ENCODE measurements at regions not wholly inside any gene's neighbourhood (a gene's known extent, or its start where the extent isn't known, plus 50 kb on each side); places are given as distances from the start of the nearest gene placed in this dataset.

DNA sequence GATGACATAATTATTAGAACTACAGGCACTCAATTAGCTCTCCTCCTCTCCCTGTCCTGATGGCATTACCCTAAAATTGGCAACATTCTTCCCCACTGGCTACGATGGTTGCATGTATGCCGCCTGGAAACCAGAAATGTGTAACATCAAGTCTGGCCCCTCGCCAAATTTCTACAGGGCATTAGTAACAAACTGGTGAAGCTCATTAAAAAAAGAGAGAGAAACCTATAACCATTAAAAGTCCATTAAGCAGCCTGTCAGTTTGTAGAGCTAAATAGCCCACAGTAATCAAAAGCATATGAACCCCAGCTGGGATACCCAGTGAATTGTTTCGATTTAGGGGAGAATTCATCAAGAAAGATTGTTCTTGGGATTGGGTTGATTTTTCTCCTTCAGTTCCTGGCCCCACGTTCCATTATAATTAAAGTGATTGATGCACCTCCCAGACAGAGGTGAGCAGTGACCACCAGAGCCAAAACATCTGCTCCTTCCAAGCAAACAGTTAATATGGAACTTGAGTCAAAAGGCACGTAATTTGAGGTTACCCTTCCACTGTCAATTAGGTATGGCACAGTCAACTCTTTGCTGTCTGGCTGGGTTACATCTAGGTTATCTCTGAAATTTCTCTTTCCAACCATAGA lies 208.6 kb downstream of the C1D start:
- Histone ChIP-seq H3K27ac (no peak overlapping the region), H3K9me3 (ENCODE audit: low read depth) (no peaks in the 10 kb centered on the region), H3K4me1 (ENCODE audit: insufficient read depth) (no peaks in the 10 kb centered on the region), H3K4me3 (no peak overlapping the region), H3K4me2 (no peak overlapping the region), H4K20me1 (ENCODE audit: insufficient read depth, poor library complexity, severe bottlenecking) (no peaks in the 10 kb centered on the region), H3K36me3 (replicated peaks; ENCODE audit: insufficient read depth, low read depth) (no peaks in the 10 kb centered on the region), H3K27me3 (no peaks in the 10 kb centered on the region), H3K79me2 (no peaks in the 10 kb centered on the region), H2AFZ (no peak overlapping the region), H3K9me2 (replicated peaks; ENCODE audit: insufficient read depth) (no peaks in the 10 kb centered on the region)
- DNase-seq (ENCODE audit: low spot score) = peak; percentile 20
- TF ChIP-seq EZH2phosphoT487 (IDR thresholded peaks at IDR 0.05; ENCODE audit: low read depth, severe bottlenecking, unreplicated experiment) (no peak), EZH2 (IDR thresholded peaks at IDR 0.05; ENCODE audit: borderline replicate concordance) (no peak)
- TF ChIP-seq, protein P1, sequence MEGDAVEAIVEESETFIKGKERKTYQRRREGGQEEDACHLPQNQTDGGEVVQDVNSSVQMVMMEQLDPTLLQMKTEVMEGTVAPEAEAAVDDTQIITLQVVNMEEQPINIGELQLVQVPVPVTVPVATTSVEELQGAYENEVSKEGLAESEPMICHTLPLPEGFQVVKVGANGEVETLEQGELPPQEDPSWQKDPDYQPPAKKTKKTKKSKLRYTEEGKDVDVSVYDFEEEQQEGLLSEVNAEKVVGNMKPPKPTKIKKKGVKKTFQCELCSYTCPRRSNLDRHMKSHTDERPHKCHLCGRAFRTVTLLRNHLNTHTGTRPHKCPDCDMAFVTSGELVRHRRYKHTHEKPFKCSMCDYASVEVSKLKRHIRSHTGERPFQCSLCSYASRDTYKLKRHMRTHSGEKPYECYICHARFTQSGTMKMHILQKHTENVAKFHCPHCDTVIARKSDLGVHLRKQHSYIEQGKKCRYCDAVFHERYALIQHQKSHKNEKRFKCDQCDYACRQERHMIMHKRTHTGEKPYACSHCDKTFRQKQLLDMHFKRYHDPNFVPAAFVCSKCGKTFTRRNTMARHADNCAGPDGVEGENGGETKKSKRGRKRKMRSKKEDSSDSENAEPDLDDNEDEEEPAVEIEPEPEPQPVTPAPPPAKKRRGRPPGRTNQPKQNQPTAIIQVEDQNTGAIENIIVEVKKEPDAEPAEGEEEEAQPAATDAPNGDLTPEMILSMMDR (IDR thresholded peaks at IDR 0.05; ENCODE audit: poor library complexity) = no peak
- 61% methylated on average over 6 of the region's 6 CpGs for WGBS (ENCODE audit: low lambda C conversion rate, missing lambda C conversion rate)

DNA sequence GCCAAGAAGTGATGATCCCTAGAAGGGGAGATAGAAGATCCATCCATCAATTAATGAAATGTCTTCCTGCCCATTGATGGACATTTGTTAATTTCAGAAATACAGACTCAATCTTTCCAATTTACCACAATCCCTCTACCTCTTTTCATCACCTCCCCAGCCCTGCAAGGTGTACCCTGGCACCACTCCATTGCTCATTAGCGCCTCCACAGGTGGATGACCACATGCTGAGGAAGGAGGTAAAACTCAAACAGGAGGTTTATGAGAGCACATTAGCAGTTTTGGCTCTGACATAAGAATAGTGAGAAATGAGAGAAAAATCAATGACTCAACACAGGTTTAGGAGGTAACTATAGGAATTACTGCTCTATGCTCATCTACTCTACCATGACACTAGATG lies 208.0 kb downstream of the C1D start:
- DNase-seq (ENCODE audit: low spot score) = no peak
- Histone ChIP-seq H3K36me3 (replicated peaks; ENCODE audit: insufficient read depth, low read depth) (no peaks in the 10 kb centered on the region), H4K20me1 (ENCODE audit: insufficient read depth, poor library complexity, severe bottlenecking) (no peaks in the 10 kb centered on the region), H3K4me3 (no peak overlapping the region), H3K27ac (no peak overlapping the region), H3K4me2 (no peak overlapping the region), H3K9me2 (replicated peaks; ENCODE audit: insufficient read depth) (no peaks in the 10 kb centered on the region), H3K27me3 (no peaks in the 10 kb centered on the region), H3K79me2 (no peaks in the 10 kb centered on the region), H3K9me3 (ENCODE audit: low read depth) (no peaks in the 10 kb centered on the region), H3K4me1 (ENCODE audit: insufficient read depth) (no peaks in the 10 kb centered on the region), H2AFZ (no peak overlapping the region)
- no peak for TF ChIP-seq EZH2 (IDR thresholded peaks at IDR 0.05; ENCODE audit: borderline replicate concordance)
- no peak for TF ChIP-seq EZH2phosphoT487 (IDR thresholded peaks at IDR 0.05; ENCODE audit: low read depth, severe bottlenecking, unreplicated experiment)
- TF ChIP-seq, protein P1 (IDR thresholded peaks at IDR 0.05; ENCODE audit: poor library complexity) = no peak
- 59% methylated on average over 1 of the region's 1 CpG for WGBS (ENCODE audit: low lambda C conversion rate, missing lambda C conversion rate)

DNA sequence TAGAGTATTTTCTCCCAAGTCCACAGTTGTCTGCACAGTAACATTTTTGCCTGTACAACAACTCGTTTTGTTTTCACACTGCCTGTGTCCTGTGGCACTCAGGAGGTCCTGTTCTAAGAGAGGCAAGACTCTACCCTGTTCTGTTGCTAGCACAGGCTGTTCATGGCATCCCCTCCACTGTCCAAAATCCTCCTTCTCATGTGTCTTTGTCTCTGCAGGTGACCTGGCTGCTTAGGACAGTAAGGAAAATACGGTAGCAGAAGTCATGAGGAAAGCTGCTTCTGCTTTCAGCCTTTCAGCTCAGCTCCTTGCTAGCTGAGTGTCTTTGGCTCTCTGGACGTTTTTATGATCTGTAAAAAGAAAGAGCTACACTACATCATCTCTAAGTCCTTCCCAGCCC lies 205.9 kb downstream of the C1D start:
- Histone ChIP-seq H4K20me1 (ENCODE audit: insufficient read depth, poor library complexity, severe bottlenecking) (no peaks in the 10 kb centered on the region), H2AFZ (no peak overlapping the region), H3K4me2 (no peak overlapping the region), H3K36me3 (replicated peaks; ENCODE audit: insufficient read depth, low read depth) (no peaks in the 10 kb centered on the region), H3K9me3 (ENCODE audit: low read depth) (no peaks in the 10 kb centered on the region), H3K27me3 (no peaks in the 10 kb centered on the region), H3K4me1 (ENCODE audit: insufficient read depth) (no peaks in the 10 kb centered on the region), H3K9me2 (replicated peaks; ENCODE audit: insufficient read depth) (no peaks in the 10 kb centered on the region), H3K27ac (no peak overlapping the region), H3K4me3 (no peak overlapping the region), H3K79me2 (no peaks in the 10 kb centered on the region)
- no peak for DNase-seq (ENCODE audit: low spot score)
- TF ChIP-seq EZH2 (IDR thresholded peaks at IDR 0.05; ENCODE audit: borderline replicate concordance) (no peak), EZH2phosphoT487 (IDR thresholded peaks at IDR 0.05; ENCODE audit: low read depth, severe bottlenecking, unreplicated experiment) (no peak)
- TF ChIP-seq, protein P1 (IDR thresholded peaks at IDR 0.05; ENCODE audit: poor library complexity) = no peak
- 49% methylated on average over 3 of the region's 3 CpGs for WGBS (ENCODE audit: low lambda C conversion rate, missing lambda C conversion rate)

Measured in hepatocyte (in vitro differentiated cells).